GM18867 (cell line): ENCODE measurements at regions not wholly inside any gene's neighbourhood (a gene's known extent, or its start where the extent isn't known, plus 50 kb on each side); places are given as distances from the start of the nearest gene placed in this dataset.
"Not testable (repeated sequence)": the region's sequence is repeated elsewhere in the genome, so short reads cannot be mapped to it uniquely, and the experiment has no call there.

Source experiments
- ATAC-seq: cut with Tn5 transposase; IDR thresholded peaks from one replicate; pipeline ENCODE4 v1.9.1; 2021; ENCODE audit warnings: mild to moderate bottlenecking, moderate library complexity; ENCODE audit not compliant: unreplicated experiment

GRCh38 chr11:25317216-25317615 is 820.4 kb downstream of the LUZP2 start:
- ATAC-seq = no peak

- ATAC-seq = no peak
These were observed 822.3 kb downstream of the LUZP2 start for GRCh38 chr11:25319127-25319526.

DNA sequence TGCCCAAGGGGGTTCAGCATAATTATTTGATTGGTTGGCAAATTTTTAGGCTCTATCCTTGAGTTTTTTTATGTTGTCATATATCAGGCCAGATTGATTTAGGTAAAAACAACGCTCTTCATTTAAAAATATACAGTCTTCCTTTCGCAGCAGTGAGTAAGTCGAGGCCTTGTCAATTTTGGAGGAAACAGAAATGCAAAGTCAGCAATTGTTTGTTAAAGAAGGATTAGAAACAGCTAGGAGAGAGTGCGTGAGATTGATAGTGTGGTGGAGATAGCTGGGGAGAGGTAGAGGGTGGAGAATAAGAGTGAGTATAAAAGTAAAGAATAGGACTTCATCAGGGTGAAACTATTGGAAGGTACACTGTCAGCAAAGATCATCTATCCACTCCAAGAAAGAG is 830.8 kb downstream of the LUZP2 start:
- no peak for ATAC-seq

DNA sequence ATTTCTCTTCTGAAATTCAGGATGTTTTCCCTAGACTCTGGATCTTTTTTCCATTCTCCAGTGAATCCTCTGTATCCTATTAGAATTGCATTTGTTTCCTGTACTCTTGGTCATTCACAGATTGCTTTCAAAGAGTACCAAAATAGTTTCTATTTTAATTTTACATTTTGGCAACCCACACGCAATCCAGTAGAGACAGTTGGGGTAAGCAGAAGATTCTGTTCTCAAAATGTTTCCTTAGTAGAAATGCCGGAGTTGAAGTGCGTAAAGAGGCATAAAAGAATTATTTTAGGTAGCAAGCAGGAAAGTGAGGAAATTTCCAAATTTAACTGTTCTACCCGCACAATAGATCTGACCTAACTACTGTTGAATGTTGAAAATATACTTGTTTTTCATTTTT is 842.4 kb downstream of the LUZP2 start:
- no peak for ATAC-seq

DNA sequence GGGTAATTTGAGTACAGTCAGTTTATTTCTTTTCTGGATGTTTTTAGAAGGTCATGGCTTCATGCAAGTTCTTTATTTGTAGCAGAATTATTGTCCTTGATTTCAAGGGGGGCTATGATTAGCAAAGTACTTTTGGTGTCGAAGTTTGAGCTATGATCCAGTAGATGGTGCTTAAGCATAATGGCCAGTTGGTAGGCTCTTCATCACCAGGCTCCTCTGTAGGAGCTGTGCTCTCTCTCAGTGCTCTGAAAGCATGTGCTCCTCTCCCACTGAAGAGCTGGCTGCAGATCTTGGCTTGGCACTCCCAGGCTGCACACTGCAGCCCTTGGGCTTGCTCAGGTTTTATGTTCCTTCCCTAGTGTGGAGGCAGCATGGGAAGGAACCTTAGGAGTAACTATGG is 852.7 kb downstream of the LUZP2 start:
- ATAC-seq = no peak

DNA sequence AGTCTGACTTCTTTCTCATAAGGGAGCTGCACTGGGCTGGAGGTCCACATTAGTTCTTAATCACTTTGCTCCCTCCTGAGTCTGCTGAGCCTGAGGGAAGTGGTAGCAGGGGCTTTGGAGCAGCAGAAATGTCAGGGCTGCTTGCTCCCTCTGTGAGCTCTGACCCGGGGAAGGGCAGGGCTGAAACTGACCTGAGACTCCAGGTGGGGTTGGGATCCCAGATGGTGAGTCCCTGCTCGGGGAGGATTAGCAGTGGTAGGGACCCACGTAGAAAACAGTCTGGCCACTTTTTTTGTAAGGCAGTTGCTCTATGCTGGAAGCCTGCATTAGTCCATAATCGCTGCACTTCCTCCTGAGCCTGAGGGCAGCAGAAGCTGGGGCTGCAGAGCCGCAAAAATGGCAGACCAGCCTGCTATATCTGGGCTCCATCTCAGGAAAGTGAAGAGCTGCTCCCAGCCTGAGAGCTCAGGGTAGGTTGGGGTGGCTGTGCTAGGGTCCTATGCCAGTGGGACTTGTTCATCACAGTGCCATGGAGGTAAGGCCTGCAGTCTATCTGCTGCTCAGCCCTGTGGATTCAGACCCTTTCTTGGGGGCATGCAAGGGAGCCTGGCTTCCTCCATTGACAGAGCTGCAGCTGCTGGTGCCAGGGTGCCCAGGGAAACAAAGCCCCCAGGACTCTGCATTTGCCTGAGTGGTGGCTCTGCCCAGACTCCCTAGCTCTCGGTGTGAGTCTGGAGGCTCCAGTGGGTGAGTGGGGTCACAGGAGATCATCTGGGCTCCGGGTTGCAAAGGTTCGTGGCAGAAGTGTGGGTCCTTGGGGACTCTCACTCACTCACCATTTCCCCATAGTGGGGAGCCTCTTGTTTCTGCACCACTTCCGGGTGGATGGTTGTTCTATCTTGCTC is 854.3 kb downstream of the LUZP2 start:
- no peak for ATAC-seq

GRCh38 chr11:25357133-25357532 is 860.3 kb downstream of the LUZP2 start:
- ATAC-seq = no peak

DNA sequence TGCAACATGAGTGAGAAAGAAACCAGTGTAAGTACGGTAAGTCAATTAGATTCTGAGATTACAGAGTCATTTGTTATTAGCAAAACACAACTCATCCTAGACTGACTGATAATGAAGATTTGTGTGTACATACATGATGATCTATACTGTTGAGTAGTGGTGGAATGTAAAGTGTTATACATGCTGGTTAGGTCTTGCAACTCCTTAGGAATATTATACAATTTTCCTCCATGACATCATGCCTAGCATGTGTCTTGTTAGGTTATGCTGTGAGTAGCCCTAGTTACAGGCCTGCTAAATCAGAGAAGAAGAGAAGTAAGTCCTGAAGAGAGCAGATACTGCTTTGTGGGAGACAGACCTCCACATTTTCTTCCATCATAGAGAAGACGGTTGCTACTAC is 880.6 kb downstream of the LUZP2 start:
- no peak for ATAC-seq

DNA sequence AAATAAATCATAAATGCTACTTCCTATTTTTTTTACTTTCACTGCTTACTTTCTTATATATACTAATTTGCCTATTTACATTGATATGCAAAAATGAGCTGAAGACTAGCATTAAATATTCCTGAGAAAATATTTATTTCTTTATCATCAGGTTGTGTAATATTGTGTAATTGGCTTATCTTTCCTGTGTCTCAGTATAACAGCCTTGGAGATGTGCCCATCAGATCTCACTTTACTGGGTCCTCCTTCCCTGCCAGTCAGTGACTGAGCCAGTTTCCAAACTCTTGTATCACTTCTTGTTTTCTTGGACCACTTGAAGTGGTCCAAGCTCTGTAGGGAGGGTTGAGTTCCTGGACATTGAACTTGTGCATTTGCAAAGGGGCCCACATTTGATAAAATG is 900.0 kb downstream of the LUZP2 start:
- no peak for ATAC-seq

GRCh38 chr11:25408146-25408545 is 911.3 kb downstream of the LUZP2 start:
- ATAC-seq = no peak

DNA sequence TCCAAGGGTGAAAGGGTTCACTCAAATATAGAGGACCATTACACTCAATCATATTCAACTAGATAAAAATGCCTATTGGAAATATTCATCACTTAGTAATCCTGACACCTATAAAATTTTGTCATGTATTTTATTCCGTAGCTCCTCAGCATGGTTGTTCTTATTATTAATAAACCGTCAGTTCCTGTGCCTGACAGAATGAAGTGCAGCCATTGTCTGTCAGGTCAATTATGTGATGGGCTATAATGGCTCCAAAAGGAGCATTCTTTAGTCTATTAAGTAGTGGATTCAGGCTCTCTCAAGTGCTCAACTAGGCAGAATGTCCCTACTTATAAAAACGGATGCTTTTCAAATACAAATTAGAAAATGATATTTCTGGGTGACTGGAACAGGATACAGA is 916.1 kb upstream of the ANO3 start:
- ATAC-seq = no peak

DNA sequence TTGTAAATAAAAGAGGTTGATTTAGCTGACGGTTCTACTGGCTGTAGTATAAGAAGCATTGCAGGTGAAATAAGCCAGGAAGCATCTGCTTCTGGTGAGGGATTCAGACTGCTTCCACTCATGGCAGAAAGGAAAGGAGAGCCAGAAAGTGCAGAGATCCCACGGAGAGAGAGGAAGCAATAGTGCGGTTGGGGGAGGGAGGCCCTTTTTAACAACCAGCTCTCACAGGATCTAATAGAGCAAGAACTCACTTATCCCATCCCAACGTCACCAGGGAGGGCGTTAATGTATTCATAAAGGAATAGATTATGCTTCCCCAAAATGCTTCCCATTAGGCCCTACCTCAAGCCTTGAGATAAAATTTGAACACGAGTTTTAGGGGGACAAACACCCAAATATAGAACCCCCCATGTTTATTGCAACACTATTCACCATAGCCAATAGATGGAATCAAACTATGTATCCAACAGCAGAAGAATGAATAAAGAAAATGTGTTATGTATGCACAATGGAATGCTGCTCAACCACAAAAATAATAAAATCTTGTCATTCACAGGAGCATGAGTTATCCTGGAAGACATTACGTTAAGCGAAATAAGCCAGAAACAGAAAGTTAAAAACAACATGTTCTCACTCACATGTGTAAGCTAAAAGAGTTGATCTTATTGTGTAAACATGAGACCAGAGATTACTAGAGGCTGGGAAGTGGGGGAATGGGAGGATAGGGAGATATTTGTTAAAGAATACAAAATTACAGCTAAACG is 908.3 kb upstream of the ANO3 start:
- ATAC-seq = no peak

DNA sequence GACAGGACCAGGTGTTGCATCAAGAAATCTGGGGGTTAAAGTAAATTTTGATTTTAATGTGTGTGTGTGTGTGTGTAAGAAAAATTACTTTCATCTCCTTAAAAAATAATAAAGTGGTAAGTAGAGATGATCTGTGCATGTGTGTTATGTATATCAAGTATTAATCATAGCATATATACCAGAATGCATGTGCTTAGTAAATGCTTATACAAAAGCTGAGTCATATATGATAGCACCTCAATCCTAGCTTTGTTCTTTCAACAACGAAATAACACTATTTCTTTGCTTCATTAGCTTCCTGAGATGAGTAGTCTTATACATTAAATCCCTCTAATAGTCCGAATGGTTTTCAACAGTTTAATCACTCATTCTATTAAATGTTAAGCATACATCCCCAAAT is 899.6 kb upstream of the ANO3 start:
- no peak for ATAC-seq

DNA sequence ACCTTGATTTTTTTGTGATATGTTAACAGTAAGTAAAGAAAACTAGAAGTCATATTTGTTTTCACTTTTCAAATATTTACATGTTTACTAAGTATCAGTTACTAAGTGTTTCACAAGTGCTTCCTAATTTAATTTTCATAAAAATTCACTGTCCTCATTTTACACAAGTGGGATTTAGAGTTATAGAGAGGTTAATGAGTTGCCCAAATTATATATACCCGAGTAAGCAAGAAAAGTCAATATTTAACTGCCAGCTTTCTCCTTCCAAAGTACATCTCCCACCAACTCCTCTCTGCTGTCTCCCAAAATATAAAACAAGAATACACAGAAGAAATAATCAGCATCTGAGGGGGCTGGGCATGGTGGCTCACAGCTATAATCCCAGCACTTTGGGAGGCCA is 896.7 kb upstream of the ANO3 start:
- ATAC-seq = no peak

- no peak for ATAC-seq
These were observed 895.6 kb upstream of the ANO3 start for GRCh38 chr11:25436326-25436725.

GRCh38 chr11:25441421-25441820 is 890.5 kb upstream of the ANO3 start:
- ATAC-seq = no peak

GRCh38 chr11:25449091-25449490 is 882.8 kb upstream of the ANO3 start:
- no peak for ATAC-seq

GRCh38 chr11:25453471-25453870 is 878.5 kb upstream of the ANO3 start:
- ATAC-seq = no peak

DNA sequence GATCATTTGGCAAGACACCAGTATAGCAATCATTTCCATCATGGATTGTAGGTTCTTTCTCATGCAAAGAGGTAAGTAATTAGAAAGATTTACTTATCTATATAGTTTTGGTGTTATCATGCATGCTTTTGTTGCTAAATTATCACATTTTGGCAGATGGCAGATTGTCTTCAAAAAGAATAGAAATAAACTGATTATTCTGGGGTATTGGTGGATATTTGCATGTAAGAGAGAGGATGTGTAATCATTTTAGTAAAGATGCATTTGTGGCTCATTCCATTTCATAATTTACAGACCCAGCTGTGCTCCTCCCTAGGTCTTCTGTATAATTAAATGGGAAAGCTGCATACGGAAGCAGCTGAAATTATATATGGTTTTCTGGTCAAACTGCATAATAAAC is 875.7 kb upstream of the ANO3 start:
- ATAC-seq = no peak

DNA sequence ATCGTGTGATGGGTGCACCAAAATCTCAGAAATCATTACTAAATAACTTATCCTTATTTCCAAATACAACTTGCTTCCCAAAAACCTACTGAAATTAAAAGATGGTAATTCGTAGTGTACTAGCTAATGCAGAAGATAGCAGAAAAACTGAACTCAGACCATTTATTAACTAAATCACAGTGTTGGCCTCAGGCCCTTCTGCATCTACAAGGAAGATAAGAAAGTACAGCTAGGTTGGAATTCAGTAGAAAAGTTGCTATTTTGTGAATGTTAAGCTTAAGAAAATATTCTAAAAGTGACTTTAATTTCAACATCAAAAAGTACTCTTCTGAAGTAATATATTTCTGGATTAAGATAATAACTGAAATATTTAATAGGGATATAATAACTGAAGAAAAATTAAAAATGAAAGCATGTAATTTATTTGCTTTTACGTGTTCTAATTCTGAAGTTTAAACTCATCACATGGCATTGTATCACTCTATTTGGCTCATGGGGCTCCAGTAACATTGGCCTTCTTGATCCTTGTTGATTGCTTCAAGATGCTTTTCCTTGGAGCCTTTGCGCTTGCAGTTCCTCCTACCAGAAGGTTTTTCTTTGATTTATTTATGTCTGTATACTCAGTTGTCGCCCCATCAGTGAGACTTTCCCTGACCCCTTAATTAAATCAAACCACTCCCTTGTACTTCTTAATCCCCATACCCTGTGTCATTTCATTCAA is 847.9 kb upstream of the ANO3 start:
- no peak for ATAC-seq

DNA sequence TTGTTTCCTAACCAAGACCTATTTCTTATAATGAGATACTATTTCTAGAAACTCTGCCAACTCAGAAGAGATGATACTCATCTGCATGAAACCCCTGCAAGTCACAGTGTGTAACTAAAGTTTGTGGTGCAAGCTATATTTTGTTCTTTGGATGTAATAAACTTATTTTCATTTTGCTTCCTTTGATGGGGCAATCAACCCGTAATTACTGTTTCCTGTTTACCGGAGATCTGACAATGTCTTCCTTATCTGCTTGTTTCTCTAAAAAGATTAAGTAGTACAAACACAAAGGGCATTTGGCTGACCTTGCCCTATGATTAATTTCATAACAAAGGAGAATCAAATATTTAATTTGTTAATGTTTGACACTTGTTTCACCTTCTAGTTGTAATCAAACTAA is 846.6 kb upstream of the ANO3 start:
- ATAC-seq = no peak

GRCh38 chr11:25486338-25486737 is 845.6 kb upstream of the ANO3 start:
- ATAC-seq = not testable (repeated sequence)
